Osteoblast (primary cell): ENCODE measurements at regions not wholly inside any gene's neighbourhood (a gene's known extent, or its start where the extent isn't known, plus 50 kb on each side); places are given as distances from the start of the nearest gene placed in this dataset.

Experiments
- DNase-seq: peaks from one replicate; pipeline ENCODE4 v3.0.0; 2011; ENCODE audit warnings: low spot score, mixed read lengths; ENCODE audit not compliant: insufficient read length; ENCODE audit errors: missing footprints
- H2AFZ ChIP-seq: 2 replicates; pipeline ENCODE4 v1.6.0; 2011; ENCODE audit warnings: mild to moderate bottlenecking, low read length
- H3K27ac ChIP-seq: 2 replicates; pipeline ENCODE4 v1.5.1; 2011; ENCODE audit warnings: mild to moderate bottlenecking, low read depth, low read length, moderate library complexity
- H3K27me3 ChIP-seq: 2 replicates; pipeline ENCODE4 v1.6.0; 2012; ENCODE audit warnings: mild to moderate bottlenecking, control low read depth, inconsistent platforms, low read length, moderate library complexity; ENCODE audit not compliant: insufficient read depth
- H3K36me3 ChIP-seq: 2 replicates; pipeline ENCODE4 v1.5.1; 2011; ENCODE audit warnings: mild to moderate bottlenecking, low read length, control low read depth, moderate library complexity; ENCODE audit not compliant: insufficient read depth
- H3K4me1 ChIP-seq: 2 replicates; pipeline ENCODE4 v1.5.1; 2011; ENCODE audit warnings: mild to moderate bottlenecking, low read length, control low read depth, moderate library complexity; ENCODE audit not compliant: insufficient read depth
- H3K4me2 ChIP-seq: 2 replicates; pipeline ENCODE4 v1.6.0; 2011; ENCODE audit warnings: mild to moderate bottlenecking, low read length; ENCODE audit not compliant: insufficient read depth
- H3K4me3 ChIP-seq: fragments of 200-600 bp; sonication (generic); 3 replicates; pipeline ENCODE4 v1.5.1; 2012; ENCODE audit warnings: mild to moderate bottlenecking, low read length, inconsistent platforms; ENCODE audit not compliant: insufficient read depth
- H3K79me2 ChIP-seq: 2 replicates; pipeline ENCODE4 v1.6.0; 2012; ENCODE audit warnings: mild to moderate bottlenecking, low read length, control low read depth, inconsistent platforms; ENCODE audit not compliant: insufficient read depth
- H3K9me3 ChIP-seq: 2 replicates; pipeline ENCODE4 v1.5.1; 2011; ENCODE audit warnings: low read depth, low read length, control low read depth
- H4K20me1 ChIP-seq: 2 replicates; pipeline ENCODE4 v1.6.0; 2012; ENCODE audit warnings: mild to moderate bottlenecking, low read length, control low read depth; ENCODE audit not compliant: insufficient read depth
- TF ChIP-seq, protein P1 (sequence below): IDR thresholded peaks from 2 replicates; pipeline ENCODE4 v1.5.1; 2011; ENCODE audit warnings: mild to moderate bottlenecking, low read depth, low read length, moderate library complexity; ENCODE audit errors: extremely low read depth

DNA sequence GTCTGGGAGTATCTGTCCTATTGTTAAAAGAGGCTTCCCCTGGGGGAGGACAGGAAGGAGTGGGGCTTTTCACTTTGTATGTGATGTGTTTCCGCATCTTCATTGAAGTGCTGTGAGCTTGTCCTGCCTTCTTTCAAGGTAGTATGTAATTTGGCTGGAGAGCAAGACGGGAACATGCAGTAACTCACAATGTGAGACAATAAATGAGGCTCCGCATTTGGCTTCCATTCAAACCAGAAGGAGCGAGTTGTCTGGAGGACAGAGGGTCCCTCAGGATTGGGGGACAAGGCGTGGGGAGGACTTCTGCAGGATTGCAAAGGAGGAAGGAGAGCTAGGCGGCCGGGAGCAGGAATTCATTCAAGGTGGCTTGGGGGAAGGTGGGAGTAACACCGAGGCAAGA lies 203.5 kb downstream of the RBFOX3 start:
- no peak overlapping the region for H2AFZ ChIP-seq
- H4K20me1 ChIP-seq, result no peaks in the 10 kb centered on the region
- DNase-seq, result no peak
- H3K4me1 ChIP-seq, result no peaks in the 10 kb centered on the region
- TF ChIP-seq, protein P1, sequence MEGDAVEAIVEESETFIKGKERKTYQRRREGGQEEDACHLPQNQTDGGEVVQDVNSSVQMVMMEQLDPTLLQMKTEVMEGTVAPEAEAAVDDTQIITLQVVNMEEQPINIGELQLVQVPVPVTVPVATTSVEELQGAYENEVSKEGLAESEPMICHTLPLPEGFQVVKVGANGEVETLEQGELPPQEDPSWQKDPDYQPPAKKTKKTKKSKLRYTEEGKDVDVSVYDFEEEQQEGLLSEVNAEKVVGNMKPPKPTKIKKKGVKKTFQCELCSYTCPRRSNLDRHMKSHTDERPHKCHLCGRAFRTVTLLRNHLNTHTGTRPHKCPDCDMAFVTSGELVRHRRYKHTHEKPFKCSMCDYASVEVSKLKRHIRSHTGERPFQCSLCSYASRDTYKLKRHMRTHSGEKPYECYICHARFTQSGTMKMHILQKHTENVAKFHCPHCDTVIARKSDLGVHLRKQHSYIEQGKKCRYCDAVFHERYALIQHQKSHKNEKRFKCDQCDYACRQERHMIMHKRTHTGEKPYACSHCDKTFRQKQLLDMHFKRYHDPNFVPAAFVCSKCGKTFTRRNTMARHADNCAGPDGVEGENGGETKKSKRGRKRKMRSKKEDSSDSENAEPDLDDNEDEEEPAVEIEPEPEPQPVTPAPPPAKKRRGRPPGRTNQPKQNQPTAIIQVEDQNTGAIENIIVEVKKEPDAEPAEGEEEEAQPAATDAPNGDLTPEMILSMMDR, result no peak
- no peak overlapping the region for H3K4me3 ChIP-seq
- H3K36me3 ChIP-seq, result no peaks in the 10 kb centered on the region
- H3K27me3 ChIP-seq, result peaks cover 36% of the 10 kb centered on the region
- no peak overlapping the region for H3K4me2 ChIP-seq
- H3K79me2 ChIP-seq, result no peaks in the 10 kb centered on the region
- no peak overlapping the region for H3K27ac ChIP-seq
- no peaks in the 10 kb centered on the region for H3K9me3 ChIP-seq

DNA sequence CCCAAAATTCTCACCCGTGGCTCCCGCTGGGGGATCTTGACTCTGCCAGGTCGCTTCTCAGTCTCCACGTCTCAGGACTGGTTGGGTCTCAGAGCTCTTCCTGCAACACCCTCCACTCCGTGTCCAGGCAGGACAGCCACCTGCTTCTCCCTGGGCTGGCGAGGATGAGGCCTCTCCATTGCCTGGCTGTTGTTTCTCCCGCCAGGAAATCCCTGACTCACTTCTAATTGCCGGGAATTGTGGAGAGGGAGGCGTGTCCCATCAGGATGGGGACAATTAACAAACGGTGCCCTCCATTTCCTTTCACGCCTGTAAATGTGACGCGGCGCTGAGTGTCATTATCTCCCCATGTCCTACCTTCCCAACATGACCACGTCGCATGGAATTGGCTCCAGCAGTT lies 204.5 kb downstream of the RBFOX3 start:
- Histone ChIP-seq H3K4me1 (no peaks in the 10 kb centered on the region), H3K9me3 (no peaks in the 10 kb centered on the region), H3K27me3 (peaks cover 36% of the 10 kb centered on the region), H3K4me2 (no peak overlapping the region), H3K4me3 (no peak overlapping the region), H3K36me3 (no peaks in the 10 kb centered on the region), H3K27ac (no peak overlapping the region), H4K20me1 (no peaks in the 10 kb centered on the region), H3K79me2 (no peaks in the 10 kb centered on the region), H2AFZ (no peak overlapping the region)
- no peak for DNase-seq
- TF ChIP-seq, protein P1, result no peak

DNA sequence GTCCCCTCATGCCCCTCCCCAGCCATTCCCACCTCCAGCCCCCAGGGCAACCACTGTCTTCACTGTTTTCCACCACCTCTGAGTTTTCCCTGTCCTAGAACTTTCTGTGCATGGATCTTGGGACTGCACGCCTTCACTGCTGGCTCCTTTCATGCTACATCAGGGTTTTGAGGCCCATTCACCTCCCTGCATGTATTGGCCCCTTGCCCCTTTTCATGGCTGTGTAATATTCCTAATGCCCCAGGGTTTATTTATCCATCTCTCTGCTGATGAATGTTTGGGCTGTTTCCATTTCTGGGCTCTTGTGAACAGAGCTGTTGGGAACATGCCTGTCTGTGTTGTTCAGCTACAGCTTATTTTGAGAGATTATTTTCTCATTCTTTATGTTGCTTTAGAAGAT lies 205.0 kb downstream of the RBFOX3 start:
- no peaks in the 10 kb centered on the region for H4K20me1 ChIP-seq
- DNase-seq, result no peak
- peaks cover 36% of the 10 kb centered on the region for H3K27me3 ChIP-seq
- no peak overlapping the region for H3K4me3 ChIP-seq
- no peaks in the 10 kb centered on the region for H3K9me3 ChIP-seq
- no peaks in the 10 kb centered on the region for H3K4me1 ChIP-seq
- H3K27ac ChIP-seq, result no peak overlapping the region
- H3K36me3 ChIP-seq, result no peaks in the 10 kb centered on the region
- no peak overlapping the region for H3K4me2 ChIP-seq
- TF ChIP-seq, protein P1, result no peak
- no peak overlapping the region for H2AFZ ChIP-seq
- no peaks in the 10 kb centered on the region for H3K79me2 ChIP-seq

DNA sequence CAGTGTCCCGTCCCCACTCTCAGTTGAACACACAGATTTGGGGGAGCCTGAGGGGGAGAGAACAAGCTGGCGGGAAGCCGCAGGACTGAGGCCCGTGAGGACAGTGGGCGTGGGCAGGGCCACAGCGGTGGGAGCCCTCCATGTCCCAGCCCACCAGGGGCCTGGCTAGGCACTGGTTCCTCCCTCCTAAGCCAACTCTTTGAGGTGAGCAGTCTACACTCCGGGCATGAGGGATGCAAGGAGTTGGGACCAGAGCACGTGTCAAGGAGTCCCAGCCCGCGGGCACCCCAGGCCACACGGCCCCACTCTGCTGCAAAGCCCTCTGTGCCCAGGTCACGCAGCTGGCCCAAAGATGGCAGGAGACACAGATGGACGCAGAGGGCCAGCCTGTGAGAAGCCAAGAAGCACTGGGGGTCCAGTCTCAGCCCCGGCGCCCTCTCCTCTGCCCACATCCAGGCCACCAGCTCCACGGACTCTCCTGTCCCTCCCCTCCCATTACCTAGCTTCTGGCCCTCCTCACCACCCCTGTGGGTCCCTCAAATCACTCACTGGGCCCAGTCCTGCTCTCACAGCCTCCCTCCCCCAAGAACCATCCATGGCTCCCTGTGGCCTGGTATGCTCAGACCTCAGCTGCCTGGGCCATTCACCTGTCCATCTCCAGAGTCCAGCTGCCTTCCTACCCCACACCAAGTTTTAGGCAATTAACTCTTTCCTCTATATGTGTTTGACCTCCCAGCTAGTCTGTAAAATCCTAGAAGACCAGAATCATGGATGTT lies 206.5 kb downstream of the RBFOX3 start:
- no peaks in the 10 kb centered on the region for H3K79me2 ChIP-seq
- H3K9me3 ChIP-seq, result no peaks in the 10 kb centered on the region
- no peak overlapping the region for H3K4me3 ChIP-seq
- no peak overlapping the region for H3K27ac ChIP-seq
- H3K27me3 ChIP-seq, result peaks cover 50% of the 10 kb centered on the region
- DNase-seq, result no peak
- H3K4me1 ChIP-seq, result no peaks in the 10 kb centered on the region
- H4K20me1 ChIP-seq, result no peaks in the 10 kb centered on the region
- H2AFZ ChIP-seq, result no peak overlapping the region
- no peaks in the 10 kb centered on the region for H3K36me3 ChIP-seq
- TF ChIP-seq, protein P1, result no peak
- no peak overlapping the region for H3K4me2 ChIP-seq
